Colonic mucosa (tissue), 4 donors: ENCODE measurements at regions not wholly inside any gene's neighbourhood (a gene's known extent, or its start where the extent isn't known, plus 50 kb on each side); places are given as distances from the start of the nearest gene placed in this dataset.
A peak's percentile ranks its signal among the peaks of the same experiment; 100 is the strongest.

ENCODE experiments used
- DNase-seq: peaks from one replicate; pipeline ENCODE4 v3.0.0-alpha.2; 2020
- H3K27ac ChIP-seq: fragments of 200-600 bp; one replicate; pipeline ENCODE4 v1.8.0; 2021
- H3K27me3 ChIP-seq: fragments of 200-600 bp; one replicate; pipeline ENCODE4 v1.8.0; 2021
- H3K36me3 ChIP-seq: fragments of 200-600 bp; one replicate; pipeline ENCODE4 v1.8.0; 2021
- H3K4me1 ChIP-seq: fragments of 200-600 bp; one replicate; pipeline ENCODE4 v1.8.0; 2021; ENCODE audit warnings: mild to moderate bottlenecking
- H3K4me3 ChIP-seq: fragments of 200-600 bp; one replicate; pipeline ENCODE4 v1.8.0; 2021
- H3K9ac ChIP-seq, 2 donors: one replicate each; pipeline ENCODE4 v1.7.0; 2013; ENCODE audit warnings: control low read depth in 2 of 2, low read depth in 2 of 2, low read length in 2 of 2
- H3K9me3 ChIP-seq: fragments of 200-600 bp; one replicate; pipeline ENCODE4 v1.8.0; 2021
- intact Hi-C: fragments of 100-400 bp; cut with DNase I; formaldehyde crosslinking; loops from one replicate; pipeline ENCODE4 v1.14.1; 2022
- TF ChIP-seq, protein P1 (sequence below): fragments of 200-600 bp; IDR thresholded peaks from one replicate; pipeline ENCODE4 v1.8.0; 2022; ENCODE audit warnings: antibody characterized with exemption, mild to moderate bottlenecking
- donor health status: healthy.
- donor health status: DM: no; HTN: no; CAD: no.
- donor health status: DM: no; HTN: no; CAD: no.

DNA sequence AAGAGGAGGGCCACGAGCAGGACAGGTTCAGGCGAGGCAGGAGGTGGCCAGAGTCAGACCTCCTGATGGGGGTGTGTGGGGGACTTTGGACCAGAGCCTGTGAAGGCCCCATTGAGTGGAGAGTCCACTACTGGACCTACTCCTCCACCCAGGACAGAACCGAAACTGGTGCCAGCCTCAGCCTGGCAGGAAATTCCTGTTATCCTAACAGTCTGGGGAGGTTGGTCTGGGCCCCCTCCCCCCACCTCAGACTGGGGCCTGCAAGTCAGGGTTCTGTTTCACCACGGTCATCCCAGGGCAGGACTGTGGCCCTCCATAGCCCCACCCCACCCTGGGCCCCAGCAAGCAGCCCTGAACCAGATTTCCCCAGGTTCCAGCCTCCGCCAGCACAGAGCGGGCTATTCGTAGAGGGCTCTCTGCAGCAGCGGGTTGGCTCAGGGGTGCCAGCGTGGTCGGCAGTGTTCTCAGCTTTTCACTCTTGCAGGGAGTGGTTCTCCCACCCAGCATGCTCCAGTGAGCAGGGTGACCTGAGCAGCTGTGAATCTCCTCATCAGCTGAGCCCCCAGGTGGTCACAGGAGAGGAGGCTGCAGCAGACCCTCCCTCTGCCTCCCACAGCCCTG, 217.3 kb downstream of the TBC1D2B start:
- H3K27ac ChIP-seq, result no peak overlapping the region
- intact Hi-C loops, result no loop called here
- TF ChIP-seq, protein P1, sequence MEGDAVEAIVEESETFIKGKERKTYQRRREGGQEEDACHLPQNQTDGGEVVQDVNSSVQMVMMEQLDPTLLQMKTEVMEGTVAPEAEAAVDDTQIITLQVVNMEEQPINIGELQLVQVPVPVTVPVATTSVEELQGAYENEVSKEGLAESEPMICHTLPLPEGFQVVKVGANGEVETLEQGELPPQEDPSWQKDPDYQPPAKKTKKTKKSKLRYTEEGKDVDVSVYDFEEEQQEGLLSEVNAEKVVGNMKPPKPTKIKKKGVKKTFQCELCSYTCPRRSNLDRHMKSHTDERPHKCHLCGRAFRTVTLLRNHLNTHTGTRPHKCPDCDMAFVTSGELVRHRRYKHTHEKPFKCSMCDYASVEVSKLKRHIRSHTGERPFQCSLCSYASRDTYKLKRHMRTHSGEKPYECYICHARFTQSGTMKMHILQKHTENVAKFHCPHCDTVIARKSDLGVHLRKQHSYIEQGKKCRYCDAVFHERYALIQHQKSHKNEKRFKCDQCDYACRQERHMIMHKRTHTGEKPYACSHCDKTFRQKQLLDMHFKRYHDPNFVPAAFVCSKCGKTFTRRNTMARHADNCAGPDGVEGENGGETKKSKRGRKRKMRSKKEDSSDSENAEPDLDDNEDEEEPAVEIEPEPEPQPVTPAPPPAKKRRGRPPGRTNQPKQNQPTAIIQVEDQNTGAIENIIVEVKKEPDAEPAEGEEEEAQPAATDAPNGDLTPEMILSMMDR, result no peak
- no peaks in the 10 kb centered on the region for H3K9me3 ChIP-seq
- H3K4me1 ChIP-seq, result no peaks in the 10 kb centered on the region
- no peak overlapping the region for H3K9ac ChIP-seq
- H3K27me3 ChIP-seq, result no peaks in the 10 kb centered on the region
- no peak for DNase-seq
- no peaks in the 10 kb centered on the region for H3K36me3 ChIP-seq
- no peak overlapping the region for H3K4me3 ChIP-seq

DNA sequence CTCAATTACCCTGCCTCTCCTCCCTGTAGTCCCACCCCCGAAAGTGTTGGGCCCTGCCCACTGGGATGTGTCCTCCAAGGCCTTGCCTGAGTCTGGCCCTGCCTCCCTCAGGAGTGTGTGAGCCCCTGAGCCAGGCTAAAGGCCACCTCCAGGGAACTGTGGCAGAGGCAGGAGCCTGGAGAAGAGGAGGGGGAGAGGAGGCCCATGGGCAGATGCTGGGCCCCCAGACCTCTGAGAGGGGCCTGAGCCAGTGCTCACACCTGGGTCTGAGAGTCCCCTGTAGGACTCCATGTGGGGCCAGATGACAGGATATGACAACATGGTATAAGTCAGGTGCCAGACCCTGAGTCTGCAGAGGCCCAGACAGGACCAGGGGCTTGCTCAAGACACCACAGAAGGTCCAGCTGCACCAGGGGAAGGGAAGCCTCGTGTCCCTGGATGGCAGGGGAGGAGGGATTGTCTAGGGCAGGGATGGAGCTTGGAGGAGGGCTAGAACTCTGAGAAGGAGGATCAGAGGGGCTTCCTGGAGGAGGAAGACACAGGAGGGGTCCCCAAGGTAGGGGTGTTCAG, 217.9 kb downstream of the TBC1D2B start:
- no peak overlapping the region for H3K9ac ChIP-seq
- H3K27ac ChIP-seq, result no peak overlapping the region
- no peak overlapping the region for H3K4me3 ChIP-seq
- TF ChIP-seq, protein P1, result no peak
- no peaks in the 10 kb centered on the region for H3K4me1 ChIP-seq
- intact Hi-C loops, result no loop called here
- no peaks in the 10 kb centered on the region for H3K27me3 ChIP-seq
- no peaks in the 10 kb centered on the region for H3K9me3 ChIP-seq
- DNase-seq, result peak; percentile 88
- H3K36me3 ChIP-seq, result no peaks in the 10 kb centered on the region

GRCh38 chr15:77858792-77859490, 218.6 kb downstream of the TBC1D2B start:
- Histone ChIP-seq H3K4me3 (no peak overlapping the region), H3K27me3 (no peaks in the 10 kb centered on the region), H3K4me1 (no peaks in the 10 kb centered on the region), H3K9ac (no peak overlapping the region), H3K9me3 (no peaks in the 10 kb centered on the region), H3K36me3 (no peaks in the 10 kb centered on the region), H3K27ac (no peak overlapping the region)
- DNase-seq, result no peak
- TF ChIP-seq, protein P1, result no peak
- intact Hi-C loops, result no loop called here

- TF ChIP-seq, protein P1, result no peak
- no peak for DNase-seq
- Histone ChIP-seq H3K27me3 (no peaks in the 10 kb centered on the region), H3K9me3 (no peaks in the 10 kb centered on the region), H3K4me3 (no peak overlapping the region), H3K36me3 (no peaks in the 10 kb centered on the region), H3K27ac (no peak overlapping the region), H3K4me1 (peaks cover 5% of the 10 kb centered on the region), H3K9ac (no peak overlapping the region)
- intact Hi-C loops, result no loop called here
Observed at GRCh38 chr15:77857419-77857818, 220.1 kb downstream of the TBC1D2B start.

DNA sequence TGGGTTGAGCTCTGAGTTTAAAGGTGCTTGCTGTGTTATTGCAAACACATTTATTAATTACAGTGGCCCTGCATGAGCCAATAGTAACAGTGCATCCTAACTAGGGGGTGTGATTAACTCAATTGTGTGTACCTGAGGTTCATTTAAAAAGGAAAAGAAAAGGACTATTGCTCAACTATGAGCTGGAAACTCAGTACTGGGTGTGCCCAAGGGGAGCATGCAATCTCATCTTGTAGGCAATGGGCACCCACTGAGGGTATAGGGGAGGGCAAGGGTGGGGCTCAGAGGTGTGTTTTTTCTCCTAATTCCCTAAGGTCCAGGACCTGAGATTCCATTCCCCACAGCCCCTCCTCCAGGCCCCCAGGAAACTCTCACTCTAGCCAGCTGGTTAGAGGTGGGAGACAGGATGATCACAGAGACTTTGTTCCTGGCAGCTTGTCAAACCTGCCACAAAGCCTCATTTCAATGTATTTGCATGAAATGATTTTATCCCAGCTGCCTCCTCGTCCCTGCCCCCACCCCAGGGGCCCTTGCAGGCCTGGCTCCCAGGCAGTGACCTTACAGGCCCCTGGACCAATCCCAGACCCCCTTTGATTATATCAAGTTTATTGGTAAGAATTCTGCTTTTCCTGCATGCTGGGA, 220.7 kb downstream of the TBC1D2B start:
- H3K9me3 ChIP-seq, result no peaks in the 10 kb centered on the region
- peaks cover 5% of the 10 kb centered on the region for H3K4me1 ChIP-seq
- H3K4me3 ChIP-seq, result no peak overlapping the region
- H3K27me3 ChIP-seq, result no peaks in the 10 kb centered on the region
- intact Hi-C loops, result no loop called here
- no peak for DNase-seq
- H3K9ac ChIP-seq, result no peak overlapping the region
- no peaks in the 10 kb centered on the region for H3K36me3 ChIP-seq
- no peak overlapping the region for H3K27ac ChIP-seq
- TF ChIP-seq, protein P1, result no peak
